ENCODE measurements at regions not wholly inside any gene's neighbourhood (a gene's known extent, or its start where the extent isn't known, plus 50 kb on each side); places are given as distances from the start of the nearest gene placed in this dataset.

DNA sequence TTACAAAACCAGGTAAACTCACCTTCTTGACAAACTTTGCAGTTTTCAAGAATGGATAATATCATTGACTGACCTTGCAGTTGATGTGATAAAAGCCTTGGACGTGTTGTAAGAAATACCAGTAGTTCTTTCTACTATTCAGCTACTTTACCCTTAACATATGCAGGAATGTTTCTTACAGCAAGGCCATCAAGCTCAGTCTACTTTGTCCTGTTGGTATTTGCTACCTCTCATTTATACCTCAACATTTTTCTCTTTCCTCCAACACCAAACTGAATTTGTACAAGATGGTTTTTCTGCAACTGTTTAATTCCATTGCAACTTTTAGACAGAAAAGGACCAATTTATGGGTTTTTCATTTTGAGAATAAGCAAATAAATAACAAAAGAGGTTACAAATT lies 147.4 kb upstream of the BCHE start:
- TF ChIP-seq, protein P1, sequence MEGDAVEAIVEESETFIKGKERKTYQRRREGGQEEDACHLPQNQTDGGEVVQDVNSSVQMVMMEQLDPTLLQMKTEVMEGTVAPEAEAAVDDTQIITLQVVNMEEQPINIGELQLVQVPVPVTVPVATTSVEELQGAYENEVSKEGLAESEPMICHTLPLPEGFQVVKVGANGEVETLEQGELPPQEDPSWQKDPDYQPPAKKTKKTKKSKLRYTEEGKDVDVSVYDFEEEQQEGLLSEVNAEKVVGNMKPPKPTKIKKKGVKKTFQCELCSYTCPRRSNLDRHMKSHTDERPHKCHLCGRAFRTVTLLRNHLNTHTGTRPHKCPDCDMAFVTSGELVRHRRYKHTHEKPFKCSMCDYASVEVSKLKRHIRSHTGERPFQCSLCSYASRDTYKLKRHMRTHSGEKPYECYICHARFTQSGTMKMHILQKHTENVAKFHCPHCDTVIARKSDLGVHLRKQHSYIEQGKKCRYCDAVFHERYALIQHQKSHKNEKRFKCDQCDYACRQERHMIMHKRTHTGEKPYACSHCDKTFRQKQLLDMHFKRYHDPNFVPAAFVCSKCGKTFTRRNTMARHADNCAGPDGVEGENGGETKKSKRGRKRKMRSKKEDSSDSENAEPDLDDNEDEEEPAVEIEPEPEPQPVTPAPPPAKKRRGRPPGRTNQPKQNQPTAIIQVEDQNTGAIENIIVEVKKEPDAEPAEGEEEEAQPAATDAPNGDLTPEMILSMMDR (IDR thresholded peaks at IDR 0.05; ENCODE audit: low read depth, low read length, poor library complexity, severe bottlenecking) = no peak
- TF ChIP-seq EZH2phosphoT487 (IDR thresholded peaks at IDR 0.05; ENCODE audit: borderline replicate concordance, low read length) = no peak
